H1 (cell line): ENCODE measurements at regions not wholly inside any gene's neighbourhood (a gene's known extent, or its start where the extent isn't known, plus 50 kb on each side); places are given as distances from the start of the nearest gene placed in this dataset.

ENCODE experiments used
- CHD7 ChIP-seq: fragments of 300-600 bp; sonication (generic); IDR thresholded peaks from 2 replicates; pipeline ENCODE4 v1.7.1; 2012; ENCODE audit warnings: low read length, moderate library complexity, mild to moderate bottlenecking, inconsistent platforms; ENCODE audit not compliant: insufficient replicate concordance
- EGR1 ChIP-seq: IDR thresholded peaks from 2 replicates; pipeline ENCODE4 v1.6.1; 2011; ENCODE audit warnings: low read depth, low read length, borderline replicate concordance
- SIX5 ChIP-seq: IDR thresholded peaks from 2 replicates; pipeline ENCODE4 v1.6.1; 2011; ENCODE audit warnings: mild to moderate bottlenecking, low read depth, low read length
- TAF1 ChIP-seq: IDR thresholded peaks from 2 replicates; pipeline ENCODE4 v1.6.1; 2011; ENCODE audit warnings: mild to moderate bottlenecking, low read depth, low read length
- YY1 ChIP-seq: IDR thresholded peaks from 2 replicates; pipeline ENCODE4 v1.6.1; 2011; ENCODE audit warnings: low read depth, mild to moderate bottlenecking, low read length

- TF ChIP-seq CHD7 = no peak
- no peak for TF ChIP-seq SIX5
- no peak for TF ChIP-seq YY1
- no peak for TF ChIP-seq TAF1
- no peak for TF ChIP-seq EGR1
These were observed 299.9 kb upstream of the PLXNA2 start (continued) for GRCh38 chr1:208544053-208544452.
